H1 (cell line): ENCODE measurements at regions not wholly inside any gene's neighbourhood (a gene's known extent, or its start where the extent isn't known, plus 50 kb on each side); places are given as distances from the start of the nearest gene placed in this dataset.

ENCODE experiments used
- CHD1 ChIP-seq: IDR thresholded peaks from 2 replicates; pipeline ENCODE4 v1.6.1; 2012; ENCODE audit warnings: low read depth, low read length, improper control_type of control experiment
- EZH2 ChIP-seq: fragments of 200-600 bp; sonication (generic); IDR thresholded peaks from 2 replicates; pipeline ENCODE4 v1.7.1; 2012; ENCODE audit warnings: low read depth, mild to moderate bottlenecking, moderate library complexity, low read length, inconsistent platforms; ENCODE audit not compliant: severe bottlenecking
- JUND ChIP-seq: IDR thresholded peaks from 2 replicates; pipeline ENCODE4 v1.6.1; 2011; ENCODE audit warnings: mild to moderate bottlenecking, improper control_type of control experiment, low read length
- TF ChIP-seq, protein P1 (sequence below), 3 experiments: IDR thresholded peaks; 1 replicate in 2 of 3; 2 replicates in 1 of 3; pipeline versions ENCODE4 v1.5.1 to v1.6.1; 2011; ENCODE audit warnings: low read length in 3 of 3, mild to moderate bottlenecking in 3 of 3, inconsistent platforms in 2 of 3, low read depth in 1 of 3, moderate library complexity in 1 of 3; ENCODE audit not compliant: insufficient read depth in 1 of 3; ENCODE audit errors: control extremely low read depth in 1 of 3
- TF ChIP-seq, protein P2 (sequence below): IDR thresholded peaks from 2 replicates; pipeline ENCODE4 v1.6.1; 2011; ENCODE audit warnings: low read length, improper control_type of control experiment

DNA sequence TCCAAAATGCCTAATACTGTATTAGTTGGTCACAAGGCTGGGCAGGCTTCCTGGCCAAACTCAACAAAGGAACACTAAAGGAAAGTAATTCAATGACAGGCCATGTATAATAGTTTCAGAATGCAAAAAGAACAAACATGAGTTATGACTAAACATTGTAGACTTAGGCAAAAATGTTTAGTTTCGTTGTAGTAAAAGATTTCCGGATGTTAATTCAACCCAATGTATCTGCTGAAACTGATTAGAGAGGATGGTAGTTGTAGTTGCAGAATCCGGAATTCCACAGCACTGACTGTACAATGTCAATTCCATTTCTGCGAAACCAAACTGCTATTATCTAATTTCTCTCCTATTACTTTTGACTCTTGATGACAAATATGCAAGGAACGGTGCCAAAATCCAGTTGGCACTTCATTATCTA is 117.9 kb upstream of the FST start:
- TF ChIP-seq, protein P1, sequence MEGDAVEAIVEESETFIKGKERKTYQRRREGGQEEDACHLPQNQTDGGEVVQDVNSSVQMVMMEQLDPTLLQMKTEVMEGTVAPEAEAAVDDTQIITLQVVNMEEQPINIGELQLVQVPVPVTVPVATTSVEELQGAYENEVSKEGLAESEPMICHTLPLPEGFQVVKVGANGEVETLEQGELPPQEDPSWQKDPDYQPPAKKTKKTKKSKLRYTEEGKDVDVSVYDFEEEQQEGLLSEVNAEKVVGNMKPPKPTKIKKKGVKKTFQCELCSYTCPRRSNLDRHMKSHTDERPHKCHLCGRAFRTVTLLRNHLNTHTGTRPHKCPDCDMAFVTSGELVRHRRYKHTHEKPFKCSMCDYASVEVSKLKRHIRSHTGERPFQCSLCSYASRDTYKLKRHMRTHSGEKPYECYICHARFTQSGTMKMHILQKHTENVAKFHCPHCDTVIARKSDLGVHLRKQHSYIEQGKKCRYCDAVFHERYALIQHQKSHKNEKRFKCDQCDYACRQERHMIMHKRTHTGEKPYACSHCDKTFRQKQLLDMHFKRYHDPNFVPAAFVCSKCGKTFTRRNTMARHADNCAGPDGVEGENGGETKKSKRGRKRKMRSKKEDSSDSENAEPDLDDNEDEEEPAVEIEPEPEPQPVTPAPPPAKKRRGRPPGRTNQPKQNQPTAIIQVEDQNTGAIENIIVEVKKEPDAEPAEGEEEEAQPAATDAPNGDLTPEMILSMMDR (IDR thresholded peaks at IDR 0.05; ENCODE audit: control extremely low read depth in 1 of 3, insufficient read depth in 1 of 3, low read depth in 1 of 3, low read length in 3 of 3) = no peak
- TF ChIP-seq EZH2 = no peak
- TF ChIP-seq CHD1 = no peak
- TF ChIP-seq, protein P2, sequence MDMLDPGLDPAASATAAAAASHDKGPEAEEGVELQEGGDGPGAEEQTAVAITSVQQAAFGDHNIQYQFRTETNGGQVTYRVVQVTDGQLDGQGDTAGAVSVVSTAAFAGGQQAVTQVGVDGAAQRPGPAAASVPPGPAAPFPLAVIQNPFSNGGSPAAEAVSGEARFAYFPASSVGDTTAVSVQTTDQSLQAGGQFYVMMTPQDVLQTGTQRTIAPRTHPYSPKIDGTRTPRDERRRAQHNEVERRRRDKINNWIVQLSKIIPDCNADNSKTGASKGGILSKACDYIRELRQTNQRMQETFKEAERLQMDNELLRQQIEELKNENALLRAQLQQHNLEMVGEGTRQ = no peak
- TF ChIP-seq JUND = no peak
